ENCODE measurements at regions not wholly inside any gene's neighbourhood (a gene's known extent, or its start where the extent isn't known, plus 50 kb on each side); places are given as distances from the start of the nearest gene placed in this dataset.
A peak's percentile ranks its signal among the peaks of the same experiment; 100 is the strongest.

DNA sequence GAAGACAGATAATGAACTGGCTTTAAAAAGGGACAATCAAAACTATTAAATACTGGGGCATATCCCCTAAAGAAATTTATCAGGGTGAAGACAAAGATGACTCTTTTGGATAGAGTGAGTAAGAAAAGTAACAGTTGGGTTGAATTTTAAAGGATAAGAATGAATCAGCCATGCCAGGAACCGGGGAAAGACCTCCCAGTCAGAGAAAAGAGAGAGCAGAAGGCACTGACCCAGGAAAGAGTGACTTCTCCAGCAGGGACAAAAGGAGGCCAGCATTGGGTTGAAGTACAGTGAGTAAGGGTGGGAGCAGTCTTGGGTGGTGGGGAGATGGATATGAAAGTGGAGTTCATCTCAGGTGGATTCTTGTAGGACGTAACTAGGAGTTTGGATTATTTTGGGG lies 516.9 kb upstream of the JAG1 start:
- no peak for DNase-seq

DNA sequence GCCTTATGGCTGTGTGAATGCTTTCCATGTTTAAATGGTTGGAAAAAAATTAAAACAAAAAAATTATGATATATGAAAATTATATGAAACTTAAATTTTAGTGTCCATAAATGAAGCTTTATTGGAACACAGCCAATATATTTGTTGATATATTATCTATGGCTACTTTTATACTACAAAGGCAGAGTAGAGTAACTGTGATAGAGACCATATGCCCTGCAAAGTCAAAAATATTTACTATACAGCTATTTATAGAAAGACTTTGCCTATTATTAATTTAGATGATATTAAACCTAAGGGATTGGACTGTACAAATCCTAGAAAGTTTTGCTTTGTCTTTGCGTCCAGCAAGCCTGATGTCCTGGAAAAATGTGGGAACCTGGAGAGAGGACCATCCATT lies 518.3 kb upstream of the JAG1 start:
- no peak for DNase-seq

DNA sequence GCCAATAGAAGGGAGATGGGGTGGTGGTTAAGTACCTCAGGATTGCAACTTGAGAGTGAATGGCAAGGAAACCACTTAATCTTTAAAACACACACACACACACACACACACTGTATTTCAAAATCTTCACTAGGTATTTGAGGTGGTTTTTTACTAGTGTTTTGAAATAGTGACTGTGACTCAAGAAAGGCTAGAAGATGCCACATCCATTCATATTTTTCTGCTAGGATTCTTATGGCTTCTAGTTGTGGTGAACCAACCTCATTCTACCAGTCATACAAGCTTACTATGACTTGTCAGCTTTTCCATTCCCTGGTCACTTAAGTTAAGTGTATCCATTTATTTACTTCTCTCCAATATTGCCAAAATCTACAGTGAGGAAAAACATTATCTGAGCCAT lies 519.4 kb upstream of the JAG1 start:
- DNase-seq = no peak

DNA sequence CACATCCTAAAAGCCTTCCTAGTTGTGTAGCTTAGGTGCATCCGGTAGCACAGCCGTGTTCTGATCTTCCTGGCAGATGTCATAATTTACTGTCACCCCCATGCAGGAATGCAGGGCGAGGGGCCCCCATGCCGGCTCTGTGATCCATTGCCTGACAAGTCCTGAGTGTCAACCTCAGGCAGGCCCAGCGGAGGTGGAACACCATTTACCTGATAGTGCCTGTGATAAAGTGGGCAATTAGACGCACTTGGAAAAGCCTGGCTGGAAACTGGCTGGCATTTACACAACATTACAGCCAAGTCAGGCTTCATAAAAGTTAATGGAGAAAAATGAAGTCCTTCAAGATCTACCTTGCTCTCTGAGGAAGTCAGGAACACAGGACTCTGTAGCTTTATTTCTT lies 521.4 kb upstream of the JAG1 start:
- no peak for DNase-seq

DNA sequence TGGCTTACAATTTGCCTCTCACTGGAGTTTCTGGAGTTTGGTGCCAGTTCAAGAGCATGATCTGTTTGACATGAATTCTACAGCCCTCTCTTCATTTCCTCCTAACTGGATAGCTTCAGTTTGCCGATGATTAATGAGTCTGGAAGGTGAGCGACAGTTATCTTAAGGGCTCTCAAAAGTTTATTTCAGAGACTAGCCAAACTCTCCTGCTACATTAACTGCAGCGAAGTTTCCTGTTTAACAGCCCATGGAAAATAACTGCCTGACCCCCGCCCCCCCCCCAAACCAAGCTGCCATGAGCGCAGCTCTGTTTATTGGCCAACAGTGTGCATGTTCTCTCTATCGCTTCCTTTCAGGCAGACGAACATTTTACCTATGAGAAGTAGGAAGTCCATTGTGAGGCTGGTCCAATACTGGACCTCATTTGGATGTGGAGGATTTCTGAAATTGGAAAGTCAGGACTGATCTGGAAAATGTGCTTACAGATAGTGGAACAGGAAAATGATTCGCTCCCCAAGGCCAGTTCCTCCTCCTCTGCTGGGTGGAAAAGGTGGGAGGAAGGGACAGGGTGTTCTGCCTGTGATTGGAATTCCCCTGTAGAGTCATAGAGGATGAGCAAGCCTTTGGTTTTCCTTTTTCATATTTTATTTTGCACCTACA lies 522.2 kb upstream of the JAG1 start:
- DNase-seq = peak; percentile 90

DNA sequence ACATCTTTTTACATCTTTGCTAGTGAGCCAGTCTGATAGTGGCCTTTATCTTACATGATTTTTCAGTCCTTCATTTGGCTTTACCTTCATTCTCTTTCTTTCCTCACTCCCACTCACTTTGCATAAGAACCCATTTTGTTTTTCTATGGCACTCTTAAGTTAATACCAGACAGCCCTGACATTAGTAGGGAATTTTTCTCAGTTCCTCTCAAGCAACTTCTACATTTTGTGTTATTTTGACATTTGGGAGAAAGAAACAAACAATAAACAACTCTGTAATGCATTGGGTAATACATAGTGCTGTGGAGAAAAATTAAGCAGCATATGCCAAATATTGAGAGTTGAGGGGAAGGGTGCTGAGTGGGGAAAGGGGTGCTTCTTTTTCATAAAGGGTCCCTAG lies 524.1 kb upstream of the JAG1 start:
- no peak for DNase-seq

DNA sequence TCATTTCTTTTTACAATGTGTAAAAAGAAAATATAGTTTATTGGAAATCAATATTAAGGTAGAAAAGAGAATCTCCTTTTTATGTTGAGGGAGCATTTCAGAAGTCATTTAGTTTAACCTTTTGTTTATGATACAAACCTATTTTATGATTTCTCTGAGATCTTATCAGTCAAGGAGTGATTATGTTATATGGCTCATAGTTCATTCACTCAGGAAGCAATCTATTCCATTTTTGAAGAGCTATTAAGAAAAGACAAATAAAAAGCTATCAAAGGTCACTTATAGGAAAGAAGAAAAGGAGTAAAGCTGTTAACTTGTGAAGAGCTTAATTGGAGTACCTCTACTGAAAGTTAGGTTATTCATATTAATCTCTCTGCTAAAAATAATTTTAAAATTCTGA lies 526.6 kb upstream of the JAG1 start:
- DNase-seq = no peak

DNA sequence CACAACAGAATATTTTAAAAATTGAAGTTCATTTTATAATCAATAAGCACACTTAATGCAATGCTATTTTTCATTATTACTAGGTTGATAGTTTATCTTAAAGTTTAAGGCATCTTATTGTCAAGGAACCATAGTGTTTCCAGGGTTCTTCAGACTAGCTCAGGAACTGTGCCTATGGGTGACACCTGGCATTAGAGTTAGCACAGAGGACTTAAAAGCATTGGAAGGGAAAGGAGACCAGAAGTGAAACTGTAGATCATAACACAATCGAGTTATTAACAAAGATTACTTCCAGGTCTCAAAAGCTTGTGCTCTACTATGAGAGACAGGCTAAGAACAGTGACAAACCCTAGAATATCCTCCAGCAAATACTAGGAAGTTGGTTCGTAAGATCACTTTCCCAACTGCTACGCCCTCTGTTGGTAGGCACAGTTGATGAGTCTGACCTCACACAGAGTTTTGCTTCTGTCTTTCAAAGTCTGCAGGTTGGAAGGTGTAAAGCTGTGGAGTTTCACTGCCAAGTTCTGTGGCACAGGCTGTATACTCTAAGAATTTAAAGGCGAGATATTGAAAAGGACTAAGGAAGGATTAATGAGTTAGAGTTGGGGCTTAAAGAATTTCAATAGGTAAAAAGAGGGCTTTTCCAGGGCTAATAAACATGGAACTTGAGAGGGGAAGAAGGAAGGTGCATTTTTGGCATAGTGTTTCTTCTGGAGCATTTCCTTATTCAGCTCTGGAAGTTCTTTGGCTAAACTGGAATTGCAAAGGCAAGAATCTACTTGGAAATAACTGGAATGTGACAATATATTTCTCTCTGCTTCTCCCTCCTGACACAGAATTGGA lies 531.3 kb upstream of the JAG1 start:
- DNase-seq = peak; percentile 76

DNA sequence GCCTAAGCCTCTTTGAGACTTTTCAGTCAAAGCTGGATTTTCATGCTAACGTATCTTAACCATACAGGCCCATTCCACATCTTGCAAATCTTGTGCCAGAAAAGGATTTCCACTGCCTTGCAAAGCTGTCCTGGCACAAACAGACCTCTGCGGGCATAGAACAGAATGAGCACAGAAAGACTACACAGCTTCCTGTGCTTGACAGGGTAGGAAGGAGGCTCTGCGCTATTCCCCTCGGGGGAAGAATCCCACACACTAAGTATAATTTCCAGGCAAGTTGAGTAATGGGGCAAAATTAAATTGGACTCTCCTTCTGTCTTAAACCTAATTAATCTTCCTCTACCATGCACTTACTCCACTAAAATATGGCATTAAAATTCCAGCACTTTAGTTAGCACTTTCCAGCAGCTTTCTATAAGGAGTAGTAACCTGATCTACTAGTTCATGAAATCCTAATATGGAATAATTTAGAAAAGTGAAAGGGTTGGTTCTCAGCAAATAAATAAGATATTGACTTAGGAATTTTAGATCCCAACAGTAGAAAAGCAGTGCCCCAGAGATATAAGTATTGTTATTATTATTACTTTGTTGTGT lies 532.1 kb upstream of the JAG1 start:
- DNase-seq = no peak

DNA sequence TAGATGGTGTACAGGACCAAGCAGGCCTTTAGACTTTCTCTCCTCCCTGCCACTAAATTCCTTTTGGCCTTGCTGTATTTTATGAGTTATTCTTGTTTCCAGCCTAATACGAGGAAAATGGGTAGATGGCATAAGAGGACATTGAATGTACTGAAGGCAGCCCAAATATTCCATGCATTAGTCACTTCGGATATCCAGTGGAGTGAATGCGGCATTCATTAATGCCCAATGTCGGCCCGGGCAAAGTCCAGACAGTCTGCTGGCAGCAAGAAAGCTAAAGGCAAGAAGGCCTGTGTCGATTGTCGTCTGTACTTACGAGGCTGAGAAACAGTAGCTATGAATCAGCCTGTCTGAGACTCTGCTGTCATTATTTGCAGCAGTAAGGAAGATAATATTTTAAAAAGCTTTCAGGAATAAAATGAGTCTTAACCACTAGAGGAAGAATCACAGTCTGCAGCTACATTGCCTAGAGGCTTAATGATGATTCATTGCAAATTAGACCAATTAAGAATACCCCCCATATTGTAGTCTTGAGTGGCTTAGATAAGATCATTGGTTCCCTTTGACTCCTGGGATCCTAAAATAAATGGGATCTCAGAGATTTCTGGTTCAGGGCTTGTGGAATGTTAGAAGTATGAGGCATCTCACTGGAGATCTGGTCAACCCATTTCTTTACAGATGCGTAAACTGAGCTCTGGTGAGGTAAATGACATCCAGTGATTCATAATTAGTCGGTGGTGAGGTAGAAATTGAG lies 534.1 kb upstream of the JAG1 start:
- peak; percentile 73 for DNase-seq

DNA sequence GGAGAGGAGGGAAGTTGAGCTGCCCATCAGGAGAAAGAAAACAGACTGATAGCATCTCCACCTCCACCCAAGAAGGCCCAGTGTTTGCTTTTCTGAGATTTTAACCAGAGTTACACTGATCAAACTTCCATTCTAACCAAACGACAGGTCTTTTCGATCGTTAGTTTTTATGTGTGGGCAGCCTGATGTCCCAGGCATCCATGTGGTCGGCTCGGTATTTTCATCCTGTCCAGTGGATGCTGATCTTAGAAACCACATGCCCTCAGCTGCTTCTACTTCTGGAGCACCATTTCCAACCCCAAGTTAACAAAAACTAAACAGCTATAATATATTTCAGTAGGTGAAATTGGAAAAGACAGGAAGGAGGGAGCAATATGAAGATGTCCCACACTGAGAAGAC lies 536.8 kb upstream of the JAG1 start:
- no peak for DNase-seq

DNA sequence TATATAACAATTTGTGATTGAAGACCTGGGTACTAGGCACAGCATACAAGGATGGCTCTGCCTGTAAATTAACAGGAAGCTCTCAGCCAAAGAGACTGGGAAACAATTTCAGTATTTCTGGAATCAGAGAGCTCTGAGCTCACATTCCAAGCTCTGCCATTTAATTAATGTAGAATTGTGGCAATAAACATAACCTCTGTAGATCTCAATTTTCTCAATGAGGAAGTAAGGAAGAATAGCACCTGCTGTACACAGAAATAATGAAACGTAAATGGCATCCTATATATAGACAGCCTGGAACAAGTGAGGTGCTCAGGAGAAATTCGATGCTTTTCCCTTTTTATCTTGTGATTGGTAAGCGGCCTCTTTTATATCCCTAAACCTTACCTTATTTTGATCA lies 538.5 kb upstream of the JAG1 start:
- no peak for DNase-seq

DNA sequence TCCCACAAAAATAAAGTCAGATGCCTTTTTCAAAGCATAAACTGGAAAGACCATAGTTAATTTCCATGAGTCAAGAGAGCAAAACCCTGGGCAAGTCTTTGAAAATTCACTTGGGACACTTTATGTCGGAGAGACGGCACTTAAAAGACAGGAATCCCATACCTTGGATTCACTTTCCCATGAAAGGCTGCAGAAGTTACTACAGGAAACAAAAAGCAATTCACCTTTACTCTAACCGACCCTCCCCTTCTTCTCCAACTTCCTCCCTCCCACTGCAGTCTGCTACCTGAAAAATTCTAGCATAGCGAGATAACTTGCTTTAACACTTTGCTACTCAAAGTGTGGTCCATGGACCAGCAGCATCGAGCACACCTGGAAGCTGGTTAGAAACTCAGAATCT lies 539.1 kb upstream of the JAG1 start:
- DNase-seq = no peak

DNA sequence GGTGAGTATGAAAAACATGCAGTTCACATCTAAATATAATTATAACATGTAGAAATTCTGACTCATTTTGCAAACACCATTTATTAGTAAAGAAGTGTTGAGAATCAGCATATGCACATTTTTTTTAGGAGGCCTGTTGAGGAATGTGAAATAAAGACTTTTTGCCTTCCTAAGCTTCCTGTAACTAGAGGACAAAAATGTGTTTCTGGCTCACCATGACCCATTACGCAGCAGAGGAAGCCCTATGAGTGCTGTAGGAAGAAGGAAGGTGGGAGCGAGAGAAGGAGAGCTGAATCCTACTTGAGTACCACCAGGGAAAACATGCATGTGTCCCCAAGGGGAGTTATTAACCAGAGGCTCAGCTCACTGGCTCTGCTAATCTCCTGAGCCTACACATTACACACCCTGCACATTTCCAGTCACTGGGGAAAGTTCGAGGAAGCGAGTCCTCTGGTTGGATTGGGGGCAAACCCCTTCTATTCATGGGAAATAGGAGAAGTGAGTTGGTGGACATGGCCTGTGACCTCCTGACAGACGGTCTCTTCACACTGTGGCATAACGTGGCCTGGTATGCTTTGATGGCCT lies 540.5 kb upstream of the JAG1 start:
- no peak for DNase-seq

DNA sequence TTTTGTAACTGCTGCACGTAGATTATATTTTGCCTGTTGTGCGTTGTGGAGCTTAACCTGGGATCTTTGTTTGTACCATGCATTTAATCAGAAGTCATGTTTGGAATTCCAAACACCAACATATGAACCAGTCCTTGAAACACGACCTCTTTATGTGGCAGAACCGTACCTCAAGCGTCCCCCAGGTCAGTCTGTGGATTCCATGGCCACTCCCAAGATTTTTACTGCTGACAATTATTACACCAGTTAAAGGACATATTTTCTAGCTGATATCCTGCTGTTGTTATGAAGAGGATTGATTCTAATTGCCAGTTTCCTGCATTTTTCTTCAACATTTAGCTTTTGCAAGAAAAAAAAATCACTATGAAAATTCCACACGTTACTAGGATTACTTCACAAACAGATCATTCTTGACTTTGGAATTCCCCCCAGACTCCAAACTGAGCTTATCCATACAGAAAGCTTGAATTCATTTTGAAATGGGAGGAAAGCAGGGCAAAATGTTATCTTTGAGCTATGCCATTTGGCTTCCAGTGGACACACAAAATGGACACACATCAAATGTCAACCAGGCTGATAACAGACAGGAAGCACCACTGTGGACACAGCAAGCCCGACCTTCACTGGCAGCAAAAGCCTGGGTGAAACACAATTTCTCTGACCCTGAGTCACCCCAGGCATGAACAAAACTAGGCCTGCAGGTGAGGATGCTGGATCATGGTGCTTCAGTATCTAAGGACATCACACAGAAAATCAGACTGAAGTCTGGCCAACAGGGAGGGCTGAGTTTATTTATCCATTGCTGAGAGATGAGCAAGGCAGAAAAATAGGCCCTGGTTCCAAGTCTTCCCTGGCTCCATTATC lies 542.9 kb upstream of the JAG1 start:
- DNase-seq = peak; percentile 77

DNA sequence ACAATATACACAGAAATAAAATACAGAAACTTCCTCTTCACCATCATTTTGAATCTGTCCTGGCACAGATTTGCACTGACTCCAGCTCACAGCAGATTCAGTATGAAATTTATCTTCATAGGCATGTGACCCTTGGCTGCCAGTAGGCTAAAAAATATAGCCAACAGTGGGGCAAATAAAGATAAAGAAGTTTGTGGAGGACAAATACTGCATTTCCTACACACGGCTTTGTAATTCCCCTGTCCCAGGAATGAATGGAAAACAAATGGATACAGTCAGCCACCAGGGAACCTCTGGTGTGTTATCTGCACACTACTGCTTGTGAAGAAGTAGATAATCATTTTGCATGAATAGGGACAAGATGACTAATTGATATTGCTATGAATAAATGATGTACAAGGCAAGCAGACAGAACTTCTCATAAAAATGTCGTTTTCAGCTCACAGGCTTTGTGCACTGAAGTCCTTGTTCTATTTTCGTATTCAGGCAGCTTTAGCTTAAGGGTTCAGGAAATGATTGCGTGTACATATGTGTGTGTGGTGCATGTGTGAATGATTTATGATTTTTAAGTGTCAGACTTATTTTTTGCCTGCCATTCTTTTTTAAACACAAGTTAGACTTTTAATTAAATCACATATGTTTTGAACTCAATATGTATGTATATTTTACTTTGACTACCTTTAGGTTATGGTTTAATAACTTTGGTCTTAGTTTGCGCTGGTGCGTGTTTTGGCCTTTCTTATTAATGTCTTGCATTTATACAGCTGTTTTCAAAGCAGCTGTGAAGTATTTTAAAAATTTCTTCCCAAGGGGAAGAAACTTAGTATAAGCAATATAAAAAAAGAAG lies 543.8 kb upstream of the JAG1 start:
- no peak for DNase-seq

DNA sequence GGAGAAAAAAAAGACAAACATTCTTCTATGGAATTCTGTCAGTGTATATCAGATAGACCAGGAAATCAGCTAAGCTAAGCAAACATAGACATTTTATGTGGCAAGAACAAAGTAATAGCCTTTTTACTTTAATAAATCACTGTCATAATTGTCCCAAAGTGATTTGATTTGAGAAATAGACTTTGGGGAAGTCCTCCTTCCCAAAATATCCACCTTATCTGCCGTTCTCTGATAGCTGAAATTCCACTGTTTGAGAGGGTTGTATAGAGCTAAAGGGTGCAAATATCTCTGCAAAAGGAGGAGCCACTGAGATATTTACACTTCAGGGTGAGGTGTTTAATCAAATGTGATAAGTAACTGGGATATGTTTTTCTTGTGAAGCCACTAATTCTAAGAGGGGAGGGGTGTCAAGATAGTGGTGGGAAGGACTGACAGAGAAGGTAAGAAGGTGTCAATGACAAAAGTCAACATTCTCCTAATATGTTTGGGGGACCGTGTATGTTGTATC lies 544.4 kb upstream of the JAG1 start:
- no peak for DNase-seq

DNA sequence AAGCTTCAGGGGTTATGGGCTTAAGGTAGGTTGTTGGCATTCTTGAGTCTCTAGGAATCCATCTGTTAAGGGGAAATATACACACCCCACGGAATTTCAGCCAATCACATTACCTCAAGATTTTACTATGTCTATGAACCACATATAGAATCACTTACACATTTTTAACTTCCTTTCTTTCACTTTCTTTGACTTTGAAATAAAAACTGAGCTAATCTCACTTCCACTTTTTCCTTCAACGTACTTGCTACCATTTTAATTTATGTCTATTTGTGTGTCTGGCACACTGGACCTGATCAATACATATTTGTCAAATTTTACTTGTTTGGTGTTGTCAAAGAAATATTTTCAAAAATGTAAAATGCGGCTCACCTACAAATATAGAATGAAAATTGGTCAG lies 545.4 kb upstream of the JAG1 start:
- no peak for DNase-seq

DNA sequence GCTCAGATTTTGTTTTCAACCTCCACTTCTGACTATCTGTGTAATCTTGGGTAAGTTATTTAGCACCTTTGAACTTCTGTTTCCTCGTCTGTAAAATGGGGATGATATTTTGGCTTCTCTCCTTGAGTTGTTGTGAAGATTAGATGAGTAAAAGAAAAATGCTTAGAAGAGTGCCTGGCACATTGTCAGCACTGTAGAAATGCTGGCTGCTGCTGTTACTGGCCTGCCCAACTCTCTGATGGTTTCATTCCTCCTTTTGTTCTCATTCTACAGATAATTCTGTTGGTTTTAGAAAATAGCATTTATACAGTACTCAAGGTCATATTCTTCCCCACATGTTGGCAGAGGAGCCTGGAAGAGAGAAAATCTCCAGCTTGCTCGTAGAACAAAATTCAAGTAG lies 547.2 kb upstream of the JAG1 start:
- DNase-seq = no peak

DNA sequence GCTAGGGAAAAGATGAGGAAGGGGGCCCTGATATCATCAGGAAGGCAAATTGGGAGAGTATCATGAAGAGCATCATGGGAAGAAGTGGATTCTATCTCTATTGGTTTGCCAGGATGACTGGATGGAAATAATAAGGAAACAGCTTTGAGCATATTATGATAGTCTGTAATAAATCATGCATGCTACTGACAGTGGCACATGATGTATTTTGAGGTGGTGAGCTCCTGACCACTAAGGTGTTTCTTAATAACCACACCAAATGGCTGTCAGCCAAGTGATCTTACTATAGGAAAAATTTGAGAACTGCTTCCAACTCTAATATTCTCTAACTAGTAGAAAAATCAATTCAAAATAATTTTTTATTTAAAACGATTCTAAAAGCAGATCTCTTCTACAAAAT lies 548.4 kb upstream of the JAG1 start:
- DNase-seq = no peak

DNA sequence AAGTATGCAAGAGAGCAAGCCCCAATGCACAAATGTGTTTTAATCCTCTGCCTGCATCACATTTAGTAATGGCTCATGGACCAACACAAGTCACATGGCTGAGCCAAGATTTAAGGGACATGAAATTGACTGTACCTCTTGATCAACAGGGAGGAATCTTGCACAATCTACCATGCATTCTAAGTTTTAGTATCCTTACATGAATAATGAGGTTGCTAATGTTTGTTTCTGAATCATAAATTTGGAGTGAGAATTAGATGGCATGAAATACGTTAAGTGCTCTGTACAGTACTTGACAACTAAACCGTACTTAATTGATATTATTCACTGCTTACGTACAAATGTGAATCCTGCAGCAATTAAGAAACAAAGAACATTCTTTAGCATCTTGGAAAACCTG lies 553.8 kb upstream of the JAG1 start:
- no peak for DNase-seq
